GM12878 (cell line): ENCODE measurements at regions not wholly inside any gene's neighbourhood (a gene's known extent, or its start where the extent isn't known, plus 50 kb on each side); places are given as distances from the start of the nearest gene placed in this dataset.

Source experiments
- ATAC-seq: fragments of 200-7000 bp; cut with Tn5 transposase; 3 replicates; pipeline ENCODE4 v1.9.1; 2020; ENCODE audit warnings: mild to moderate bottlenecking, moderate library complexity
- BruUV-seq: library from RNA; stranded (reverse); fragments of 400-500 nt; replicated peaks from 2 replicates; lab custom pipeline; 2021; lab: Mats Ljungman, UMichigan
- CTCF ChIA-PET: fragments of 300-600 bp; sonication (Branson Sonifier 250); formaldehyde crosslinking; extraction: SDS; loops from one replicate; lab custom pipeline; 2021; ENCODE audit warnings: inconsistent platforms; lab: Yijun Ruan, JAX
- POLR2A ChIA-PET: fragments of 350-600 bp; formaldehyde crosslinking; extraction: SDS; loops from one replicate; lab custom pipeline; 2021; ENCODE audit warnings: inconsistent platforms; lab: Charles Lee
- RAD21 ChIA-PET: fragments of 300-600 bp; sonication (Branson Sonifier 250); formaldehyde crosslinking; loops from one replicate; lab custom pipeline; 2023; ENCODE audit warnings: antibody characterized with exemption; ENCODE audit not compliant: unreplicated experiment; lab: Charles Lee
- SMC1A ChIA-PET: fragments of 300-600 bp; sonication (Branson Sonifier 250); formaldehyde crosslinking; loops from one replicate; lab custom pipeline; 2023; ENCODE audit not compliant: unreplicated experiment, uncharacterized antibody; lab: Charles Lee
- DNase-seq: peaks from one replicate; pipeline ENCODE4 v3.0.0-alpha.2; 2011; ENCODE audit warnings: low read depth, low spot score
- FAIRE-seq: peaks from 3 replicates; lab custom pipeline; 2011; peaks lifted over from hg19 to GRCh38; lab: Jason Lieb, UNC
- H2AFZ ChIP-seq: 2 replicates; pipeline ENCODE4 v1.6.0; 2011; ENCODE audit warnings: low read depth, low read length, control low read depth; ENCODE audit not compliant: control insufficient read depth
- H3K27ac ChIP-seq: 2 replicates; pipeline ENCODE4 v1.5.1; 2011; ENCODE audit warnings: control low read depth; ENCODE audit not compliant: control insufficient read depth, insufficient read depth
- H3K27me3 ChIP-seq, 2 experiments: replicated peaks in 1 of 2; 2 replicates each; pipeline versions ENCODE4 v1.6.0 to v1.6.1; 2011; ENCODE audit warnings: low read length in 1 of 2; ENCODE audit not compliant: control insufficient read depth in 2 of 2, insufficient read depth in 2 of 2
- H3K36me3 ChIP-seq, 2 experiments: 2 replicates each; pipeline ENCODE4 v1.5.1; 2011; ENCODE audit warnings: low read length in 1 of 2; ENCODE audit not compliant: control insufficient read depth in 2 of 2, insufficient read depth in 2 of 2
- H3K4me1 ChIP-seq: 2 replicates; pipeline ENCODE4 v1.6.1; 2011; ENCODE audit warnings: mild to moderate bottlenecking, low read length, moderate library complexity, mixed read lengths; ENCODE audit not compliant: control insufficient read depth, insufficient read depth
- H3K4me2 ChIP-seq: 2 replicates; pipeline ENCODE4 v1.6.0; 2011; ENCODE audit warnings: control low read depth; ENCODE audit not compliant: control insufficient read depth, insufficient read depth
- H3K4me3 ChIP-seq: fragments of 200-600 bp; sonication (generic); 2 replicates; pipeline ENCODE4 v1.5.1; 2016
- H3K79me2 ChIP-seq: 2 replicates; pipeline ENCODE4 v1.6.0; 2011; ENCODE audit warnings: low read length; ENCODE audit not compliant: control insufficient read depth, insufficient read depth
- H3K9ac ChIP-seq: 2 replicates; pipeline ENCODE4 v1.8.0; 2011; ENCODE audit warnings: low read length, control low read depth, mixed read lengths; ENCODE audit not compliant: control insufficient read depth, insufficient read depth
- H3K9me3 ChIP-seq: replicated peaks from 3 replicates; pipeline ENCODE4 v1.5.1; 2011; ENCODE audit warnings: mild to moderate bottlenecking, low read length; ENCODE audit not compliant: control insufficient read depth, insufficient read depth
- H4K20me1 ChIP-seq: 2 replicates; pipeline ENCODE4 v1.6.0; 2011; ENCODE audit not compliant: control insufficient read depth, insufficient read depth
- BCL3 ChIP-seq: IDR thresholded peaks from 2 replicates; pipeline ENCODE4 v1.6.1; 2011; ENCODE audit warnings: borderline replicate concordance, low read depth, mild to moderate bottlenecking, moderate library complexity, low read length; ENCODE audit not compliant: insufficient read depth, poor library complexity, severe bottlenecking
- EGR1 ChIP-seq, 2 experiments: IDR thresholded peaks; 1 replicate in 1 of 2; 2 replicates in 1 of 2; pipeline ENCODE4 v1.6.1; 2011 to 2012; ENCODE audit warnings: low read depth in 2 of 2, low read length in 2 of 2, borderline replicate concordance in 1 of 2, mild to moderate bottlenecking in 1 of 2, moderate library complexity in 1 of 2
- FOXK2 ChIP-seq: fragments of 450-650 bp; IDR thresholded peaks from 2 replicates; pipeline ENCODE4 v1.6.1; 2017; ENCODE audit warnings: mild to moderate bottlenecking, moderate library complexity
- KLF5 ChIP-seq: fragments of 450-650 bp; IDR thresholded peaks from 2 replicates; pipeline ENCODE4 v1.6.1; 2014; ENCODE audit warnings: mild to moderate bottlenecking; ENCODE audit not compliant: partially characterized antibody
- NR2C1 ChIP-seq: fragments of 450-650 bp; IDR thresholded peaks from 2 replicates; pipeline ENCODE4 v1.6.1; 2017; ENCODE audit warnings: antibody characterized with exemption, mild to moderate bottlenecking, moderate library complexity
- REST ChIP-seq: IDR thresholded peaks from 2 replicates; pipeline ENCODE4 v1.6.1; 2012; ENCODE audit warnings: mild to moderate bottlenecking, low read depth, low read length
- RFX5 ChIP-seq: IDR thresholded peaks from 2 replicates; pipeline ENCODE4 v1.6.1; 2011; ENCODE audit warnings: low read depth, low read length, improper control_type of control experiment
- SP1 ChIP-seq: IDR thresholded peaks from one replicate; pipeline ENCODE4 v1.6.1; 2011; ENCODE audit warnings: low read depth, low read length
- SUPT20H ChIP-seq: IDR thresholded peaks from 2 replicates; pipeline ENCODE4 v1.6.1; 2011; ENCODE audit warnings: low read depth, mild to moderate bottlenecking, low read length, moderate library complexity, borderline replicate concordance; ENCODE audit not compliant: control insufficient read depth
- YBX1 ChIP-seq: fragments of 450-650 bp; IDR thresholded peaks from 2 replicates; pipeline ENCODE4 v1.6.1; 2016; ENCODE audit warnings: antibody characterized with exemption
- WGBS: methylation state at CpG from one replicate; pipeline ENCODE4 v1.1.6; 2016; ENCODE audit warnings: low lambda C conversion rate; ENCODE audit not compliant: insufficient replicate concordance, insufficient coverage; ENCODE audit errors: missing lambda C conversion rate; 5-methylcytosine and 5-hydroxymethylcytosine counted together
- in situ Hi-C: fragments of 300-500 bp; cut with MboI; formaldehyde crosslinking; loops from 9 replicates; pipeline ENCODE4 v1.14.3; 2018; ENCODE audit warnings: mixed read lengths
- intact Hi-C: fragments of 100-400 bp; cut with micrococcal nuclease; formaldehyde crosslinking; loops from one replicate; pipeline ENCODE4 v1.14.2; 2022; ENCODE audit not compliant: unreplicated experiment

- CTCF ChIA-PET, result no interaction called here
- RAD21 ChIA-PET, result no interaction called here
- H3K27me3 ChIP-seq, result no peaks in the 10 kb centered on the region; a peak in 1 of 4 replicates
- H3K36me3 ChIP-seq, result no peaks in the 10 kb centered on the region
- no peak overlapping the region for H3K9ac ChIP-seq
- SMC1A ChIA-PET, result no interaction called here
- H2AFZ ChIP-seq, result no peak overlapping the region
- no peak for TF ChIP-seq EGR1 (IDR thresholded peaks at IDR 0.05; ENCODE audit: borderline replicate concordance in 1 of 2, low read depth in 2 of 2, low read length in 2 of 2)
- TF ChIP-seq SUPT20H, result no peak
- no peak for TF ChIP-seq NR2C1
- no peak for TF ChIP-seq YBX1
- TF ChIP-seq KLF5, result no peak
- TF ChIP-seq SP1, result no peak
- no peak for TF ChIP-seq BCL3
- TF ChIP-seq FOXK2, result no peak
- TF ChIP-seq REST, result no peak
- no peak for TF ChIP-seq RFX5
- POLR2A ChIA-PET, result no interaction called here
- H3K4me3 ChIP-seq, result no peak overlapping the region
- H3K79me2 ChIP-seq, result no peaks in the 10 kb centered on the region
- H3K27ac ChIP-seq, result no peak overlapping the region
- H4K20me1 ChIP-seq, result no peaks in the 10 kb centered on the region
- no peak overlapping the region for H3K4me2 ChIP-seq
- H3K4me1 ChIP-seq, result no peaks in the 10 kb centered on the region
- BruUV-seq, result no TSS peak
- no peaks in the 10 kb centered on the region for H3K9me3 ChIP-seq
- intact Hi-C loops, result no loop called here
- no peak for FAIRE-seq
- ATAC-seq, result no peak
- 48% methylated on average over 2 of the region's 2 CpGs for WGBS
- DNase-seq, result no peak
- in situ Hi-C loops, result no loop called here
Observed at GRCh38 chr11:134939031-134939430, 527.0 kb upstream of the B3GAT1 start.
